NCI-H774 (cell line): ENCODE measurements at regions not wholly inside any gene's neighbourhood (a gene's known extent, or its start where the extent isn't known, plus 50 kb on each side); places are given as distances from the start of the nearest gene placed in this dataset.
"Not testable (repeated sequence)": the region's sequence is repeated elsewhere in the genome, so short reads cannot be mapped to it uniquely, and the experiment has no call there.

Experiments used
- DNase-seq: peaks from one replicate; lab custom pipeline; 2025; lab: John Stamatoyannopoulos, UW

DNA sequence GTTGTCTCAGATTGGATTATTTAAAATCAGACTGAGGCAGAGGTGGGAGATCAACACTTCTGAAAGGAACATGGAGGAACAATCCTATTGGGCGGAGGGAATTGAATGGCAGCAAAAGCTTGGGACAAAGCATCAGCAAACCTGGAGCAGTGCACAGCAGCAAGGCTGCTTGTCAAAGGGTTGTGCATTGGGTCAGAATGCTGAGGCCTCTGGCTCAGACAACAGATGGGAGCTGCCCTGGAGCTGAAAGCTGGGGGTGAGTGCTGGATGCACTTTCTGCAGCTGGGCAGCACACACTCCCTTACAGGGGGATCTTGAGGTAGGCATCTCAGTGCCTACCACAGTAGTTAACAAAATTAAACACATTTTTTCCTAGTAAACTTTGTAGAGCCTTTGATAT, 634.4 kb upstream of the MMS22L start:
- DNase-seq = no peak

DNA sequence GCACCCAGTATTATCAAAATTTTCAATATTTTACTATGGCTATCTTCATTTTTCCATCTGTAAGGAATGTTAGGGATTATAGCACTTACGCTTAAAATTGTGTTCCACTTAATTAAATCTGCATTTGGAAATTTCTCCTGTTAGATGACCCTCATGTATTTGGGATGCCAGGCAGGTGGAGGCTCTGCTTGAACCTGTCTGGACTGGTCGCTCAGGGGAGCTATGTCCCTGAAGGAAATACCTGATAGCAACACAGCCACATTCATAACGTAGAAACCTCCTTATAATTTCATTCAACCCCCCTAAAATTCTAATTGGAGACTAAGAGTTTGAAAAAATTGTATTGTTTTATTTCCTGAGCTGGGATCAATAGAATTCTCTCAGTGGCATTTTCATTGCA, 636.0 kb upstream of the MMS22L start:
- DNase-seq = no peak

DNA sequence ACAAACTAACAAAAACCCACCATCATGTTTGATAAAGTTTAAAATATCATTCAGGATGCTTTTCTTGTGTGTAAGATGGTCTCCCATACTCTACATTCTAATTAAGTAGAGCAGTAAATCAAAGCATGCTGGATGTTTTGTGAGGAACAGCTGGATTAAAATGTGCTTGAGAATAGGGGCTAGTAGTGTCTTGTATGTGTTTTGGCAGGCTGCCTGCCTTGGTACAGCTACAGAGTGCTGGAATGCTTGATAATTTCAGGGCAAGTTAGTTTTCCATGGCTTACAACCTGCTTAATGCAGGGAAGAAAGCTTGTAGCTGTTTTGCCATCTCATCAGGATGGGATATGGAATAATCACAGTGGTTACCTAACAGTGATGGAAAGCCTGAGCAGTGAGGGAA, 636.6 kb upstream of the MMS22L start:
- no peak for DNase-seq

DNA sequence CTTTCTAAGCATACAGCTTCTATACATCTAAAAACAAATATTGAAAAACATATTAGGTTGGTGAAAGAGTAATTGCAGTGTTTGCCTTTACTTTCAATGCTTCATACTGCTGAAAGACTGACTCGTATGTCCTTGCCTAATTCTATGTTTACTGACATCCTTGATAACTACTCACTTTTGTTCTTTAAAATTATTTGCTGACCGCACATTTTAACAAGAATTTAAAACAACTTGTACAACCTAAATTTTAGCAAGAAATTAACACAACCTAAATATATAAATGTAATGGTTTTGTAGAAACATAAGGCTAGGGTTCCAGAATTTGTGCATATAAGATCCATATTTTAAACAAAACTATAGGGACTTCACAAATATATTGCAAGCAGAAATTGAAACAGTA, 640.2 kb upstream of the MMS22L start:
- DNase-seq = no peak

DNA sequence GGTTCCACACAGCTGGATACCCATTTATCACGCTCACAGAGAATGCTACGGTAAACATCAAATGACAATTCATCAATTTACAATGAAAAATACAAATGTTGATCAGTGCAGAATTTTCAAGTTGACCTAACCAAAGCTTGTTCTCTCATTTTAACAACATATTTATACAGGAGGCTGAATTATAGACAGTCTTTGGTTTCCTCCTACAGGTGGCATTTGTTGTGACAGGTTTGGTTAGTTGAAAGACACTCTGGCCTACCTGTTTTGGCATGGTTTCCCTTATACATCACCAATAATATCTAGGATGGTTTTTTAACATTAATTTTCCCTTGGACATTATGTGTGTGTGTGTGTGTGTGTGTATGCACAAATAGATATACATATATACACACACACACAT, 642.5 kb upstream of the MMS22L start:
- DNase-seq = no peak

DNA sequence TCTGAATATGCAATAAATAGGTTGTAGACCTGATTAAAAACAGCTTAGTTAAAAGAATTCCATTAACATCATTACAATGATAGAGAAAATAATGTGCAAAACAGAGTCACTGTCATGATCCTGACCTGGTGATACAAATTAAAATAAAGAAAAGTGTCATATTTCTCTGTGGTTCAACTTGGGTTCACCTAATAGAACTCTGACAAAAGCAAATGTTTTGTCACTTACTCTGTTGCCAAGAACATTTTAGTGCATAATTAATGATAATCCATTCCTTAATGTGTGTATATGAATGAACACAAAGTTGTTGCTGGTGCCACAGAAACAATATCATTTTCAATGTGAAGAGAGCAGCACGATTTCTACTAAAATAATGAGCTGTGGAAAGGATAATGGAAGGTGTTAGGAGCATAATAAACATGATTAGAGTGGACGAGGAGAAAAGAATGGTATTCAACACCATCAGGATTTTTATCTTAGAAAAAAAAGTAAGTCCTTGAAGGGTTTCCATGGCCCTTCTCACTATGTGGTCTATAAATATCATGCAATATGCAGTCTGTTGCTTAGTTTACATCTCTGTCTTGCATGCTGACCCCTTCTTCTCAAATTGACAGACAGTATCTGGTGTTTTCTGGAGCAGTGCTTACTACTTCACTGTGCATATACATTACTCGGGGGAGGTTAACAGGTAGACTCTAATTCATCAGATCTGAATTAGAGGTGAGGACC, 656.6 kb upstream of the MMS22L start:
- DNase-seq = no peak

DNA sequence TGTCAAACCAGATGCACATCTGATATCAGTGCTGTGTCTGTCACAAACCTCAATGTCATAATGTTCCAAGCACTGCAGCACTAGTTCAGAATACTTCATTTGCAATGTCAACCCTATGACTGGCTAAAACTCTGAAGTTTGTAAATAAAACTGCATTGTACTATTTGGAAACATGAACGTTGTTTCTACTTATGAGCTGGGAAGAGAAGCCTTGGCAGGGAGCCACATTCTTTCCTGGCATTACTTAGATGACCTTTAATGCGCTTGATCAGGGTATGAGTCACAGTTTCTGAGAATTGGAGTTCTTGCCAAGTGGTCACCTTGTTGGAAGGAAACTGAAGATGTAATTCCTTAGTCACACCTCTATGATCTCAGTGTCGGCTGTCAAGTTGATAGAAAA, 664.8 kb upstream of the MMS22L start:
- DNase-seq = no peak

DNA sequence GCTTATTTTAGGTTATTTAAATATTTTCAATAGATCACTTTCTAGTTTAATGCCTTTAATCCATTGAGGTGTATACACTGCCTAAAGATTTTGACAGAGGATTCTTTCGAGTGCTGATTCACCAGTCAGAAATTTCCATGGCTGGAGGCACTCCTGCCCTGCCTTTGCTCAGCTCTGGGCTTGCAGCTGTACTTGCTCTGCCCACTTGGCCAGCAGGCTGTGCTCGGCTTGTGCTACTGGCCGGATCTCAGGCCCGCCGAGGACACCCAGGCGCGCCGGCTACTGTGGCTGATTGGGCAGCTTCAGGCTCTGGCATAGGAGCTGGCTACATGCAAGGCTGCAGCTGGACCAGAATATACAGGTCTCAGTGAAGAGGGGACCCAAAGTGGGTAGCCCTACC, 675.1 kb upstream of the MMS22L start:
- no peak for DNase-seq

DNA sequence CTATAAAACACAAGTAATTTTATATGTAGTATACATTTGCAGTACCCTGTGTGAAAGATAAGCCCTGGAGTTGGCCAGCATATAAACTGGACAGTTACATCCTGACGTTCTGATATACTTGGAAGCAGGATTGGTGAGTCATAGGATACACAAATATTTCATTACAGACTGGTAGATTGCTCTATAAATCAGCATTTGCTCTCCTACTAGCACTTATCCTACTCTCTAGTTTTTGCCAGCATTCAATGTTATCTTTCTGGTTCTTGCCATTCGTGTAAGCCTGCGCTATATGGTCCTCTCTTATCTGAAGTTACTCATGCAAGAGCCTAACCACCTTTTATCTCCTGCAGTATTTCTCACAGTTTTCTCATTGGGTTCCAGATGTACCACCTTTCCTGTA, 680.2 kb upstream of the MMS22L start:
- DNase-seq = no peak

DNA sequence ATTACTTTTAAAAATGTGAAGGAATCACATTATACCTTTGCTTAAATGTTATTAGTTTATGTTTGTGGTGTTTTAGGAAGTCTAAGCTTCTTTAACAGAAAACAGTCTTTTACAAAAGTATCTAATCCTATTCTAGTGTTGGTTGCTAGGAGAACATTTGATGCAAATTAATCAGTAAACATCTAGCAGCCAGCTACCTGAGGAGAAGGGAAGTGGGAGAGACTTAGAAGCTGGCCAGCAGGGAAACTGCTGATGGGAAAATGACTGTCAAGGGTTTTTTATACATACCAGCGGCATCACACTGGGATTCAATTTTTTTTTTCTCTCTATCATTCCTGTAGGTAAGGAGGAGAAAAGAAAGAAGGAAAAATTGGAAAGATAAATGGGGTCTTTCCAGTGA, 686.0 kb upstream of the MMS22L start:
- DNase-seq = no peak

DNA sequence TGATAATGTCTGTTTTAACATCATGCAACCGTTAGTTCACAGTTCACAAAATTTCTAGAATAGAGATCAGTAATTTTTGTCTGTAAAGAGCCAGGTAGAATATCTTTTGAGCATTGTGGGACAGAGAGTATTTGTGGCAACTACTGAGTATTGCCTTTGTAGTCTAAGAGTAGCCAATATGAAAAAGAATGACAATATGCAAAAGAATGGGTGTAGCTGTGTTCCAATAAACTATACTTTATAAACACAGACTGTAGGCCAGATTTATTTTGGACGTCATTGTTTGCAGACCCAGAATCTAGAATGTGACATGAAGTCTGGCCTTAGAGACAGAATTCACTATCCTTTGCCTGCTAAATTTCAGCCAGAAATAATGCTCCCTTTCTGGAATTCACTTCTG, 694.1 kb upstream of the MMS22L start:
- no peak for DNase-seq

DNA sequence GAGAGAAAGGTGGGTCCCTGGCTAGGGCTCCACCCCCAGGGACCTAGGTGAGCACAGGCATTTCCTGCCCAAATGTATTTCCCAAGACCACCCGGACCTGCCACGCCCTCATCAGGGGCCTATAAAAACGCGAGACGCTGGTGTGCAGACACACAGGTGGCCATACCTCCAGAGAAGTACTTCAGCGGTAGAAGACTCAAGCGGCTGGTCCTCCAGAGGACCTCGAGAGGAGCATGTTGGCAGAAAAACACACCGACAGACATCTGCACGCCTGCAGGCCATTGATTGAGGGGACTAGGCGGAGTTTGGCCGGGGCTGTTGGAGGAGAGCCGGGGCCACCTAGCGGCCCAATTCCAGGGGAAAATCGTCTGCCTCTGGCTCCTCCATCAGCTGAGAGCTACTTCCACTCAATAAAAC, 695.8 kb upstream of the MMS22L start:
- peak; percentile 6 for DNase-seq

DNA sequence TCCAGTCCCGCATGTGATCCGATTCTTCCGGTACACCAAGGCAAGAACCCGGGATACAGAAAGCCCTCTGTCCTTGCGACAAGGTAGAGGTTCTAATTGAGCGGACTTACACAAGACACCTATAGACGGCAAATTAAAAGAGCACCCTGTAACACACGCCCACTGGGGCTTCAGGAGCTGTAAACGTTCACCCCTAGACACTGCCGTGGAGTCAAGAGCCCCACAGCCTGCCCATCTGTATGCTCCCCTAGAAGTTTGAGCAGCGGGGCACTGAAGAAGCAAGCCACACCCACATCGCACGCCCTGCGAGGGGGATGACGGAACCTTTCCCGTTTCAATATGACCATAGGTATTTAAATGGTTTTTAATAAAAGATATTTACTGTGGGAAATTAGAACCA, 696.3 kb upstream of the MMS22L start:
- not testable (repeated sequence) for DNase-seq

DNA sequence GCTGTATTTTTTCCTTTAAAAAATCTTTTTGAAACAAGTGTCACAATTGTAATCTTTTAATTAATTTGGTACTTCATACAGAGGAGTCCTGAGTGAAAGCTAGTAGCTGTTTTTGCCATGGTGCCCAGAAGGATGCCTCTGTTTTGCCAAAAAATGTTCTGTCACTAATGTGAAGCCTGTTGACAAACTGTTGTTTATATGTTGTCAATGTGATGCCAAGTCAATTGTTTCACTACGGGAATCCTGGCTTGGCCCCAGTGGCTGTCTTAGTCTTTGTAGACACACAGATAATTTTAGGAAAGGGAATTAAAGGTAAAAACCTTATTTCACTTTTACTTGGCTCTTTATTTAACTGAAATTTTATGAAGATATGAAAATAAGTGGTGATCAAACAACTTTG, 706.4 kb upstream of the MMS22L start:
- DNase-seq = no peak

DNA sequence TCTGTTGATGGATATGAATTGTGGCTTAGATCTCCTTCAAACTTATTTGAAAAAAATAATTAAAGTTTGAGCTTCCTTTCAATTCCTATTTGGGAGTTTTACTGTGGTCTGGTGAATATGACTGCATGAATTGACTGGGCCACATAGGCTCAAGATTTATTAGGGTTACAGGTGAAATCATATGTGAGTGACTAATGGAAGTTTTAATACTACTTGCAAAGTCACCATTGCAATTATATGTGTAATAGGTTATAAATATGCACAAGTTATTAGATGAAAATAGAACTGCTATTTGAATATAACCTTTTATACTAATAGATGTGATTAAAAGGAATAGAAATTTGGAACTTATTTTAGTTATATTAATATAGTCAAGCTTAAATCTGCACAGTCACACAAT, 712.1 kb upstream of the MMS22L start:
- DNase-seq = no peak

DNA sequence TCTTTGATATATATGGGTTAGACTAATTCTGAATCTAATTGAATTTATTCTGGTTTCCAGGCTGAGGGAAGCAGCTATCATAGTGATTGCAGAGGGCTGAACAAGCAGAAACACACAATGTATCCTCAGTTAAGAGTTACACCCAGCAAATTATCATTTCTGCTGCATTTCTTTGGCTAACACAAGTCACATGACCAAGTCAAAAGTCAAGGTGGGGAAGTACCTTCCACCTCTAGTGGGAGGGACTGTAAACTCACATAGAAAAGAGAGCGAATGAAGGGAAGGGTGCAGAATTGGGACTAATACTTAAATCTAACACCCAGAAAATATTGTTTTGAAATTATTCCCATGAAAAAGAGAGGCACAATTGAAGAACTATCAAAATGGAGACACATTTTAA, 719.7 kb upstream of the MMS22L start:
- DNase-seq = no peak

DNA sequence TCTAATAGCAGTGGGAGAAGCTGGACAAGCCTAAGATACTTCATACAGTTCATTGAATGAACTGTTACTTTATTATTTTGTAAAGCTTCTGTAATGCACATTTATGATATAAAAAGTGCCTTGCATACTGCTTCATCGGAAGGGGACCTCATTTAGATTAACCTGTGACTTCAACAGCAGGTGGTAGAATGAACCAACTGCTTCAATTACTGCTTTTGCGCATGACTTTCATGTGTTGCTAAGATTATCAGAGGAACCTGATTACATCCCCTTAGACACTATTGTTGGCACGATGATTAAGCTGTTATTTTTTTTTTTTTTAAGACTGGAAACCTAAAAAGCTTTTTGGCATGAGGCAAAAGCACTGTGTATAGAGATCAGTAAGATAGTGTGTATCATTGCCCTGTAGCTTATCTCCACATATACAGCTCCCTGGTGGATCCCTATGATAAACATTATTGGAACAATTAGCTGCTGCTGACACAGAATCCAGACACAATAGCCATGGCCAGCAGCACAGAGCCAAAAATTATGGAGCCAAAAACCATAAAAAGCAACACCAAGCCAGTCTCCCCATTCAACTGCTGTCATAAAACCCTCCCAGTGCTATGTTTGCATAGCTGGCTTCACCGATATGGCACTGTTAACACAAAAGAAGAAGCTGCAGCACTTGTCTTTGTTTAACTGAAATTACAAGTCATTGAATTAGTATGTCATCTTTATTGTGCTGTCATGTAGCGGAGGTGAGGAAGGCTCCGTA, 731.6 kb upstream of the MMS22L start:
- peak; percentile 50 for DNase-seq

DNA sequence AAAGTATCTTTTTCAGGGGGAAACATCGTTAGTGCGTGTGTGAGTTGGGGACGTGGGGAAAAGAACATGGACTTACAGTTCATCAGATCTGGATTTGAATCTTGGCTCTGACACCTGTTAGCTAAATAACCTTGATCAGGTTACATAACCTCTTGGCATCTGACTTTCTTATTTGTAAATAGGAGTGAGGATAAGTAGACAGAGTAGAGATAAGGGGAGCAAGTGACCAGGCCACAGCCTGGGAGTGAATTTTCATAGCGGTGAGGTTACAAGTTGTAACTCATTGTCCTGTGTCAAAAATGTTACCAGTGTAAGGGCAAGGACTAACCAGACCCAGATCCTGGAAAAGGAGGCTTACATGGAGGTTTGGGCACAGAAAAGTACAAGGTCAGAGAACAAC, 733.5 kb upstream of the MMS22L start:
- DNase-seq = no peak

DNA sequence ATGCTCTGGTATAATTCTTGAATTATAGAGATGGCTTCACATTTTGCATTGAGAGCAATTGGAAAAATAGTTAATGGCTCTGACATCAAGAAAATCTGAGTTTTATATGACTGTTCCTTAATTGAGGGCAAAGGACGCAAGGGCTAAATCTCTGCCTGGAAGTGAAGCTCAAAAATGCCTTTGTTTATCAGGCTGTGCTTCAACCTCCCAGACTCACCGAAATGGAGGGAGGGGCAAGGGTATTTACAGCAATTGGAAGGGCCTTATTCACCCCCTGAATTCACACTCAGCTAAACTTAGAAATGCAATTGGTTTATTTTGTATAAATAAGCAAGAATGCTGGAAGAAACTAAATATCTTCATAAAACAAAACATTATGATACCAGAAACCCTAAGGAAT, 737.2 kb upstream of the MMS22L start:
- no peak for DNase-seq

DNA sequence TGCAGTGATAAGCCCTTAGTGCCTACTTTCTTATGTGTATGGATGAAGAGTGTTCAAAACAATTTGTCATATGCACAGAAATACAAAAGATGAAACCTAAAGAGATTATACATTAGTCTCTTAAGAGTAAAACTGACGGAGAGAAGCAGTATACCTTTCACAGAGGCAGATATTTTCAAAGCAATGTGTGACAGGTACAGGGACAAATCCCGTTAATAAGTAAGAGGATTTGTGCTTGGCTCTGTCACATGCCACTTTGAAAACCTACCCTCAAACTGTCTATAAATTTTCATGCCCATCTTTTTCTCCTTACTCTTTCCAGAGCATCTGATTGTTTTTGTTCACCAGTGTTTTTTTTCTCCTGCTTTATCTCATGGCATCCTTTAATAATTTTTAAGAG, 741.3 kb upstream of the MMS22L start:
- no peak for DNase-seq

DNA sequence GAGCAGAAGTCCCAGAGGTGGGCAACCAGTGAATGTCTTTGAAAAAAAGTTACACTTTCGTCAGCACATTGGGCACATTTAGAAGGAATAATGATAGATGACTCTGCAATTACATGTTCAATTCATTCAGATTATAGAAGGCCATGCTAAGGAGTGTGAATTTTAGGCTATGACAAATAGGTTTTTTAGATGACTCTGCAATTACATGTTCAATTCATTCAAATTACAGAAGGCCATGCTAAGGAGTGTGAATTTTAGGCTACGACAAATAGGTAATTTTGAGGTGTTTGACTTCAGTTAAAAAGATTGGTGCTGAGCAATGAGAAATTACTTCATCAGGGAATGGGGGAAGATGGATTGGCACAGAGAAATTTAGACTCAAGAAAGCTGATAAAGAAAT, 744.9 kb upstream of the MMS22L start:
- DNase-seq = no peak

DNA sequence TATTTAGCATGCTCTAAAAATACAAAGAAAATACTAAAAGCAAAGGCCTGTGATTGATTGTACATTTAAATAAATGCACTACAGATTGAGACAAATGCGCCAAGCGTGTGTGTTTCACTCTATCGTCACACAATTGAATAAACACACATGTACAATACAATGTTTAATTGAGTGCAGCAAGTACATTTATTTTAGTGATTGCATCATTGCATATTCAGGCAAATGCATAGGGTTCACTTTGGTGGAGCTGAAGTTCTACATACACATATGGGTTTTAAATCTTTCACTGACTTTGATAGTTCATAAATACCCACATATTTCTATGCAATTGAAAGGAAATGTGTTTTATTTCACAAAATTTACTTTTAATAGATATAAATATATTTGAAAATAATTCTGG, 750.6 kb upstream of the MMS22L start:
- DNase-seq = peak; percentile 17

DNA sequence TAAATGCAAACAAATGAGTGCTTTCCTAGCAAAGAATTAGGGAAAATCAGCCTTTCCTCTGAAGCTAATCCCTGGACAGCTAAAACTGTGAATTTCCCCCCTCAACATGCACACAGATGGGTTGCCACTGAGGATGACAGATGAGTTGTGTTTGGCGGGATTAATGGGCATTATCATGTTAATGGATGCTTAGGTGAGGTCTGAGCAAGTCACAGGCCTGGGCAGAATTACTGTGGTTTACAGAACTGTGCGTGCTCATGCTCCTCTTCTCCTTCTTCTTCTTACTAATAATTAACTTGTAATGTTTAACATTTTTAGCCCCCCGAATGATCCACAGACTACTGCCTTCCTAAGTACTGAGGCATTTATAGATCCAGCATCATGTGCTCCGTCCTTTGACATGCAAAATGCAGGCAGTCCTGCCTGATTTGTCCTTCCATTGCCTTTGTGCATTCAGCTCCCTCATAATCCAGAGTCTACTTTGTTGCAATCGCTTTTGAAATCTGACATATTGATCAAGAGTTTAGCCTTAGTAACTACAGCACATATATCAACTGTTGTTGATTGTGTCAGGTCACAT, 753.4 kb upstream of the MMS22L start:
- no peak for DNase-seq

DNA sequence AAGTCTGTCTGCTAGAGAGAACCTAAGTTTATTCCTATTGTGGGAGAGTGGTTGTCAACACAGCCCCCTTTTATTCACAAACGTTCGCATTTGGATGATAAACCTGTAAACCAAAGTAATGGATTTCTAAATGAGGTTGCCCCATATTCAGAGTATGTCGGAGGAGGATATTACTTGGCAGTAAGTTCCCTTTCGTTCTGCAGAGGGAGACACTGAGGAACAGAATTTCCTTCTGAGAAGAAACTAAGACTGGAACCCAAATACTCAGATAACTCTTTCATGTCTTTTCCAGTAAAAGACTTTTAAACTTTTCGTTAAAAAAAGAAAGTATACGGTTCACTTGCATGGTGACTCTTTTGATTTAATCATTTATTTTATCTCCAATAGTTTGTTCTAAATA, 754.6 kb upstream of the MMS22L start:
- no peak for DNase-seq
